WERI-Rb-1 (cell line): ENCODE measurements at regions not wholly inside any gene's neighbourhood (a gene's known extent, or its start where the extent isn't known, plus 50 kb on each side); places are given as distances from the start of the nearest gene placed in this dataset.
A peak's percentile ranks its signal among the peaks of the same experiment; 100 is the strongest.

ENCODE experiments used
- DNase-seq: peaks from one replicate; pipeline ENCODE4 v3.0.0-alpha.2; 2020
- H3K27ac ChIP-seq: fragments of 250-450 bp; sonication (Bioruptor Pico); 2 replicates; pipeline ENCODE4 v1.5.1; 2020; ENCODE audit warnings: mild to moderate bottlenecking, moderate library complexity
- H3K27me3 ChIP-seq: fragments of 250-450 bp; sonication (Bioruptor Pico); 2 replicates; pipeline ENCODE4 v1.5.1; 2021; ENCODE audit warnings: mild to moderate bottlenecking, low read depth, moderate library complexity; ENCODE audit not compliant: insufficient read depth, severe bottlenecking
- H3K36me3 ChIP-seq: fragments of 250-450 bp; sonication (Bioruptor Pico); 2 replicates; pipeline ENCODE4 v1.5.1; 2020; ENCODE audit warnings: mild to moderate bottlenecking, moderate library complexity
- H3K4me3 ChIP-seq: 2 replicates; pipeline ENCODE4 v1.5.1; 2011; ENCODE audit warnings: low read depth, mild to moderate bottlenecking, control low read depth, low read length
- H3K9me3 ChIP-seq: fragments of 250-450 bp; sonication (Bioruptor Pico); 2 replicates; pipeline ENCODE4 v1.5.1; 2021; ENCODE audit warnings: mild to moderate bottlenecking, moderate library complexity; ENCODE audit not compliant: severe bottlenecking
- CTCF ChIP-seq: IDR thresholded peaks from 2 replicates; pipeline ENCODE4 v1.5.1; 2011; ENCODE audit warnings: low read depth, mild to moderate bottlenecking, control low read depth, inconsistent platforms, low read length

- H3K9me3 ChIP-seq = no peaks in the 10 kb centered on the region
- no peak for TF ChIP-seq CTCF
- no peak overlapping the region for H3K4me3 ChIP-seq
- H3K27ac ChIP-seq = no peak overlapping the region
- no peak for DNase-seq
- no peaks in the 10 kb centered on the region for H3K36me3 ChIP-seq
- peaks cover 17% of the 10 kb centered on the region for H3K27me3 ChIP-seq
Observed at GRCh38 chr1:38580594-38580993, 279.0 kb downstream of the RRAGC start.

GRCh38 chr1:38579056-38579455 lies 280.5 kb downstream of the RRAGC start:
- no peak for DNase-seq
- H3K27me3 ChIP-seq = peaks cover 17% of the 10 kb centered on the region
- no peaks in the 10 kb centered on the region for H3K36me3 ChIP-seq
- no peaks in the 10 kb centered on the region for H3K9me3 ChIP-seq
- no peak overlapping the region for H3K27ac ChIP-seq
- peak overlapping the region; percentile 50; the same call in 1 of the 2 replicates for H3K4me3 ChIP-seq
- TF ChIP-seq CTCF = no peak

GRCh38 chr1:38578271-38578951 lies 281.2 kb downstream of the RRAGC start:
- Histone ChIP-seq H3K9me3 (no peaks in the 10 kb centered on the region), H3K27me3 (peaks cover 17% of the 10 kb centered on the region), H3K27ac (no peak overlapping the region), H3K4me3 (peak overlapping the region; percentile 50), H3K36me3 (no peaks in the 10 kb centered on the region)
- DNase-seq = peak; percentile 21
- TF ChIP-seq CTCF = no peak

GRCh38 chr1:38577937-38578270 lies 281.7 kb downstream of the RRAGC start:
- DNase-seq = no peak
- peak overlapping the region; percentile 50 for H3K4me3 ChIP-seq

GRCh38 chr1:38577385-38577784 lies 282.2 kb downstream of the RRAGC start:
- Histone ChIP-seq H3K36me3 (no peaks in the 10 kb centered on the region), H3K27me3 (peaks cover 17% of the 10 kb centered on the region), H3K4me3 (no peak overlapping the region), H3K9me3 (no peaks in the 10 kb centered on the region), H3K27ac (no peak overlapping the region)
- DNase-seq = no peak
- TF ChIP-seq CTCF = no peak

More at GRCh38 chr1:38577937-38578270, 281.7 kb downstream of the RRAGC start:
- Histone ChIP-seq H3K27me3 (peaks cover 17% of the 10 kb centered on the region), H3K27ac (no peak overlapping the region), H3K36me3 (no peaks in the 10 kb centered on the region), H3K9me3 (no peaks in the 10 kb centered on the region)
- no peak for TF ChIP-seq CTCF

GRCh38 chr1:38576241-38576640 lies 283.3 kb downstream of the RRAGC start:
- no peak overlapping the region for H3K27ac ChIP-seq
- no peaks in the 10 kb centered on the region for H3K9me3 ChIP-seq
- H3K4me3 ChIP-seq = no peak overlapping the region
- H3K36me3 ChIP-seq = no peaks in the 10 kb centered on the region
- peaks cover 17% of the 10 kb centered on the region for H3K27me3 ChIP-seq
- 0 out of 2 replicates have a peak, but pooled peaks have one; percentile 24 for TF ChIP-seq CTCF
- DNase-seq = peak; percentile 58
